GM23338 (cell line): ENCODE measurements at regions not wholly inside any gene's neighbourhood (a gene's known extent, or its start where the extent isn't known, plus 50 kb on each side); places are given as distances from the start of the nearest gene placed in this dataset.

ENCODE experiments used
- ATAC-seq: fragments of 200-7000 bp; cut with Tn5 transposase; 3 replicates; pipeline ENCODE4 v1.9.1; 2020
- DNase-seq: peaks from one replicate; pipeline ENCODE4 v3.0.0-alpha.2; 2015; ENCODE audit warnings: low spot score
- H2AFZ ChIP-seq: fragments of 200-600 bp; sonication (generic); 2 replicates; pipeline ENCODE4 v1.8.0; 2016; ENCODE audit warnings: antibody characterized with exemption, mild to moderate bottlenecking, moderate library complexity
- H3F3A ChIP-seq: fragments of 200-600 bp; sonication (generic); replicated peaks from 2 replicates; pipeline ENCODE4 v1.8.0; 2017; ENCODE audit warnings: antibody characterized with exemption, mixed run types, low read depth
- H3K27ac ChIP-seq: fragments of 200-600 bp; sonication (generic); 2 replicates; pipeline ENCODE4 v1.6.1; 2016; ENCODE audit warnings: low read depth
- H3K27me3 ChIP-seq: fragments of 200-600 bp; sonication (generic); 2 replicates; pipeline ENCODE4 v1.8.0; 2016; ENCODE audit warnings: mild to moderate bottlenecking, mixed run types, moderate library complexity; ENCODE audit not compliant: insufficient read depth
- H3K36me3 ChIP-seq: fragments of 200-600 bp; sonication (generic); 2 replicates; pipeline ENCODE4 v1.8.0; 2016; ENCODE audit warnings: mild to moderate bottlenecking; ENCODE audit not compliant: insufficient read depth
- H3K4me1 ChIP-seq: fragments of 200-600 bp; sonication (generic); 2 replicates; pipeline ENCODE4 v1.8.0; 2016; ENCODE audit warnings: mild to moderate bottlenecking, moderate library complexity; ENCODE audit not compliant: insufficient read depth
- H3K4me2 ChIP-seq: fragments of 200-600 bp; sonication (generic); 2 replicates; pipeline ENCODE4 v1.7.1; 2017; ENCODE audit warnings: mixed run types
- H3K4me3 ChIP-seq: fragments of 200-600 bp; sonication (generic); 2 replicates; pipeline ENCODE4 v1.6.1; 2016; ENCODE audit warnings: mixed run types
- H3K79me2 ChIP-seq: fragments of 200-600 bp; sonication (generic); replicated peaks from 2 replicates; pipeline ENCODE4 v1.8.0; 2017; ENCODE audit warnings: mild to moderate bottlenecking; ENCODE audit not compliant: insufficient read depth
- H3K9me2 ChIP-seq: fragments of 200-600 bp; sonication (generic); 2 replicates; pipeline ENCODE4 v1.8.0; 2017; ENCODE audit not compliant: insufficient read depth
- H4K20me1 ChIP-seq: fragments of 200-600 bp; sonication (generic); replicated peaks from 2 replicates; pipeline ENCODE4 v1.8.0; 2017; ENCODE audit warnings: mild to moderate bottlenecking; ENCODE audit not compliant: insufficient read depth
- H3K27ac Mint-ChIP-seq: 2 replicates; pipeline ENCODE4 v1.8.0; 2020; ENCODE audit warnings: inconsistent platforms, mild to moderate bottlenecking, moderate library complexity, mixed read lengths
- H3K27me3 Mint-ChIP-seq: 3 replicates; pipeline ENCODE4 v1.8.0; 2022; ENCODE audit warnings: low read depth, mild to moderate bottlenecking, moderate library complexity, mixed read lengths, inconsistent platforms; ENCODE audit not compliant: insufficient read depth, poor library complexity
- H3K36me3 Mint-ChIP-seq: 3 replicates; pipeline ENCODE4 v1.8.0; 2021; ENCODE audit warnings: low read depth, mild to moderate bottlenecking, inconsistent platforms, moderate library complexity, mixed read lengths
- H3K4me1 Mint-ChIP-seq: 3 replicates; pipeline ENCODE4 v1.8.0; 2020; ENCODE audit warnings: mild to moderate bottlenecking, inconsistent platforms, mixed read lengths
- H3K4me3 Mint-ChIP-seq: 3 replicates; pipeline ENCODE4 v1.8.0; 2021; ENCODE audit warnings: moderate library complexity, mild to moderate bottlenecking, inconsistent platforms, mixed read lengths
- H3K9me3 Mint-ChIP-seq: 3 replicates; pipeline ENCODE4 v1.8.0; 2020; ENCODE audit warnings: moderate library complexity, mild to moderate bottlenecking, inconsistent platforms, mixed read lengths
- EZH2phosphoT487 ChIP-seq: fragments of 200-600 bp; sonication (generic); IDR thresholded peaks from one replicate; pipeline ENCODE4 v1.8.1; 2018; ENCODE audit warnings: antibody characterized with exemption; ENCODE audit not compliant: unreplicated experiment
- JUNB ChIP-seq: IDR thresholded peaks from one replicate; pipeline ENCODE4 v1.6.1; 2016; ENCODE audit warnings: antibody characterized with exemption; ENCODE audit not compliant: unreplicated experiment
- NANOG ChIP-seq: IDR thresholded peaks from 2 replicates; pipeline ENCODE4 v1.6.1; 2016; ENCODE audit warnings: antibody characterized with exemption, borderline replicate concordance
- POLR2AphosphoS5 ChIP-seq: IDR thresholded peaks from 2 replicates; pipeline ENCODE4 v1.6.1; 2016; ENCODE audit warnings: antibody characterized with exemption, low read depth
- ZNF114 ChIP-seq: fragments of 250-450 bp; sonication (Bioruptor Pico); IDR thresholded peaks from 2 replicates; pipeline ENCODE4 v1.5.0; 2020; ENCODE audit warnings: mild to moderate bottlenecking, moderate library complexity
- ZNF331 ChIP-seq: fragments of 250-450 bp; sonication (Bioruptor Pico); IDR thresholded peaks from 2 replicates; pipeline ENCODE4 v1.5.0; 2020; ENCODE audit warnings: low read depth, mild to moderate bottlenecking, moderate library complexity
- TF ChIP-seq, protein P1 (sequence below): IDR thresholded peaks from one replicate; pipeline ENCODE4 v1.6.1; 2018; ENCODE audit warnings: antibody characterized with exemption; ENCODE audit not compliant: unreplicated experiment
- TF ChIP-seq, protein P2 (sequence below): IDR thresholded peaks from 2 replicates; pipeline ENCODE4 v1.6.1; 2016; ENCODE audit warnings: antibody characterized with exemption
- TF ChIP-seq, protein P3 (sequence below), 2 experiments: fragments of 200-600 bp in 1 of 2; sonication (generic) in 1 of 2; conservative IDR thresholded peaks; 2 replicates each; pipeline versions ENCODE4 v1.5.1 to v1.6.1; 2016 to 2017; ENCODE audit warnings: antibody characterized with exemption in 2 of 2, low read depth in 2 of 2, mild to moderate bottlenecking in 2 of 2, moderate library complexity in 1 of 2

DNA sequence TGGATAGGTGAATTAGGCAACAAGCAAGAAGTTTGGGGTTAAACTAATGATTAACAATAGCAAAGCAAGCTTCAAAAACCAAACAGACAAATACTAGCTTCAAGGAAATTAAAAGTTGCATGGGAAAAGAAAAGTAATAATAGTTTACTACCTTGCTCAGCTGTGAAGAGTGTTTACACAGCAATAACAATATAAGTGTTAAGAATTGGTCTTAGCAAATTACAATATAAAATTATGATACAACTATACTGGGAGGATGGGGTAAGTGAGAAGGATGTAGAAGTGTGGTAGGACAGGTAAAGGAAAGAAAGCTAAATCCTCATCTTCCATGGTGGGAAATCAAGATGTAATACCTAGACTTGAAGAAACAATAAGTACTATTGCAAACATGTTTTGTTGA lies 137.7 kb upstream of the MAFB start:
- Histone ChIP-seq H3K79me2 (no peaks in the 10 kb centered on the region), H3F3A (no peaks in the 10 kb centered on the region), H4K20me1 (no peaks in the 10 kb centered on the region), H3K9me2 (peaks cover 9% of the 10 kb centered on the region; the same call in 1 of the 2 replicates), H3K4me3 (no peak overlapping the region), H3K27me3 (no peaks in the 10 kb centered on the region), H2AFZ (no peak overlapping the region), H3K4me1 (no peaks in the 10 kb centered on the region), H3K27ac (no peak overlapping the region), H3K4me2 (no peak overlapping the region), H3K36me3 (no peaks in the 10 kb centered on the region)
- H3K4me3 Mint-ChIP-seq, result no peak overlapping the region
- no peaks in the 10 kb centered on the region for H3K27me3 Mint-ChIP-seq
- H3K36me3 Mint-ChIP-seq, result no peaks in the 10 kb centered on the region
- no peaks in the 10 kb centered on the region for H3K9me3 Mint-ChIP-seq
- H3K27ac Mint-ChIP-seq, result no peak overlapping the region
- no peak for DNase-seq
- TF ChIP-seq, protein P1, sequence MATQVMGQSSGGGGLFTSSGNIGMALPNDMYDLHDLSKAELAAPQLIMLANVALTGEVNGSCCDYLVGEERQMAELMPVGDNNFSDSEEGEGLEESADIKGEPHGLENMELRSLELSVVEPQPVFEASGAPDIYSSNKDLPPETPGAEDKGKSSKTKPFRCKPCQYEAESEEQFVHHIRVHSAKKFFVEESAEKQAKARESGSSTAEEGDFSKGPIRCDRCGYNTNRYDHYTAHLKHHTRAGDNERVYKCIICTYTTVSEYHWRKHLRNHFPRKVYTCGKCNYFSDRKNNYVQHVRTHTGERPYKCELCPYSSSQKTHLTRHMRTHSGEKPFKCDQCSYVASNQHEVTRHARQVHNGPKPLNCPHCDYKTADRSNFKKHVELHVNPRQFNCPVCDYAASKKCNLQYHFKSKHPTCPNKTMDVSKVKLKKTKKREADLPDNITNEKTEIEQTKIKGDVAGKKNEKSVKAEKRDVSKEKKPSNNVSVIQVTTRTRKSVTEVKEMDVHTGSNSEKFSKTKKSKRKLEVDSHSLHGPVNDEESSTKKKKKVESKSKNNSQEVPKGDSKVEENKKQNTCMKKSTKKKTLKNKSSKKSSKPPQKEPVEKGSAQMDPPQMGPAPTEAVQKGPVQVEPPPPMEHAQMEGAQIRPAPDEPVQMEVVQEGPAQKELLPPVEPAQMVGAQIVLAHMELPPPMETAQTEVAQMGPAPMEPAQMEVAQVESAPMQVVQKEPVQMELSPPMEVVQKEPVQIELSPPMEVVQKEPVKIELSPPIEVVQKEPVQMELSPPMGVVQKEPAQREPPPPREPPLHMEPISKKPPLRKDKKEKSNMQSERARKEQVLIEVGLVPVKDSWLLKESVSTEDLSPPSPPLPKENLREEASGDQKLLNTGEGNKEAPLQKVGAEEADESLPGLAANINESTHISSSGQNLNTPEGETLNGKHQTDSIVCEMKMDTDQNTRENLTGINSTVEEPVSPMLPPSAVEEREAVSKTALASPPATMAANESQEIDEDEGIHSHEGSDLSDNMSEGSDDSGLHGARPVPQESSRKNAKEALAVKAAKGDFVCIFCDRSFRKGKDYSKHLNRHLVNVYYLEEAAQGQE, result no peak
- TF ChIP-seq POLR2AphosphoS5 (no peak), ZNF114 (no peak), NANOG (no peak), EZH2phosphoT487 (no peak), ZNF331 (CRISPR knock-in tag) (no peak), JUNB (no peak)
- TF ChIP-seq, protein P2, sequence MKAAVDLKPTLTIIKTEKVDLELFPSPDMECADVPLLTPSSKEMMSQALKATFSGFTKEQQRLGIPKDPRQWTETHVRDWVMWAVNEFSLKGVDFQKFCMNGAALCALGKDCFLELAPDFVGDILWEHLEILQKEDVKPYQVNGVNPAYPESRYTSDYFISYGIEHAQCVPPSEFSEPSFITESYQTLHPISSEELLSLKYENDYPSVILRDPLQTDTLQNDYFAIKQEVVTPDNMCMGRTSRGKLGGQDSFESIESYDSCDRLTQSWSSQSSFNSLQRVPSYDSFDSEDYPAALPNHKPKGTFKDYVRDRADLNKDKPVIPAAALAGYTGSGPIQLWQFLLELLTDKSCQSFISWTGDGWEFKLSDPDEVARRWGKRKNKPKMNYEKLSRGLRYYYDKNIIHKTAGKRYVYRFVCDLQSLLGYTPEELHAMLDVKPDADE, result no peak
- TF ChIP-seq, protein P3, sequence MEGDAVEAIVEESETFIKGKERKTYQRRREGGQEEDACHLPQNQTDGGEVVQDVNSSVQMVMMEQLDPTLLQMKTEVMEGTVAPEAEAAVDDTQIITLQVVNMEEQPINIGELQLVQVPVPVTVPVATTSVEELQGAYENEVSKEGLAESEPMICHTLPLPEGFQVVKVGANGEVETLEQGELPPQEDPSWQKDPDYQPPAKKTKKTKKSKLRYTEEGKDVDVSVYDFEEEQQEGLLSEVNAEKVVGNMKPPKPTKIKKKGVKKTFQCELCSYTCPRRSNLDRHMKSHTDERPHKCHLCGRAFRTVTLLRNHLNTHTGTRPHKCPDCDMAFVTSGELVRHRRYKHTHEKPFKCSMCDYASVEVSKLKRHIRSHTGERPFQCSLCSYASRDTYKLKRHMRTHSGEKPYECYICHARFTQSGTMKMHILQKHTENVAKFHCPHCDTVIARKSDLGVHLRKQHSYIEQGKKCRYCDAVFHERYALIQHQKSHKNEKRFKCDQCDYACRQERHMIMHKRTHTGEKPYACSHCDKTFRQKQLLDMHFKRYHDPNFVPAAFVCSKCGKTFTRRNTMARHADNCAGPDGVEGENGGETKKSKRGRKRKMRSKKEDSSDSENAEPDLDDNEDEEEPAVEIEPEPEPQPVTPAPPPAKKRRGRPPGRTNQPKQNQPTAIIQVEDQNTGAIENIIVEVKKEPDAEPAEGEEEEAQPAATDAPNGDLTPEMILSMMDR (conservative IDR thresholded peaks at IDR 0.05; ENCODE audit: low read depth in 2 of 2), result no peak
- H3K4me1 Mint-ChIP-seq, result no peaks in the 10 kb centered on the region
- no peak for ATAC-seq

DNA sequence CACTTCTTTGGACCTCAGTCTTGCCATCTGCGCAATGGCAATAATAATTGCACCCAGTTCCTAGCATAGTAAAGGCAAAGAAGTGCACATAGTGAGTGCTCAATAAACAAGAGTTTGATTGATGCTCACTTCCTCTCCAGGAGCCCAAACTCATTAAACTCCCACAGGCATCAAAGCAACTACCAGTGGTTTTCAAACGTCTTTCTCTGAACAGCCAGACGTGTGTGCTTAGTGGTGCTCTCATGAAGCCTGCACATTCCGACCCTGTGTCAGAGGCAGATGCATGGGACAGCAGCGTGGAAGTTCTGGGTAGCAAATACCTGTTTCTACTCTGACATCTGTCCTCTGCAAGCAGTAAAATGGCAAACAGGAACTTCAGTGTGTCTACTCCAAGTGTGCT lies 146.3 kb upstream of the MAFB start:
- H3K9me3 Mint-ChIP-seq, result peaks cover 15% of the 10 kb centered on the region

More for the DNA sequence above, 146.3 kb upstream of the MAFB start:
- ATAC-seq (no peak), DNase-seq (no peak)
- no peak overlapping the region for H3K27ac Mint-ChIP-seq
- H3K36me3 ChIP-seq, result no peaks in the 10 kb centered on the region
- H3K4me3 Mint-ChIP-seq, result no peak overlapping the region
- H3K9me2 ChIP-seq, result peaks cover 4% of the 10 kb centered on the region; the same call in 1 of the 2 replicates
- no peak overlapping the region for H3K27ac ChIP-seq
- no peak overlapping the region for H3K4me2 ChIP-seq
- no peaks in the 10 kb centered on the region for H3K79me2 ChIP-seq
- no peaks in the 10 kb centered on the region for H4K20me1 ChIP-seq
- no peak overlapping the region for H3K4me3 ChIP-seq
- H3K27me3 ChIP-seq, result no peaks in the 10 kb centered on the region
- H3K27me3 Mint-ChIP-seq, result no peaks in the 10 kb centered on the region
- no peaks in the 10 kb centered on the region; the same call in 1 of the 3 replicates for H3K36me3 Mint-ChIP-seq
- no peak for TF ChIP-seq ZNF331 (CRISPR knock-in tag)
- TF ChIP-seq JUNB, result no peak
- no peaks in the 10 kb centered on the region for H3K4me1 Mint-ChIP-seq
- H2AFZ ChIP-seq, result no peak overlapping the region
- H3K4me1 ChIP-seq, result no peaks in the 10 kb centered on the region
- no peaks in the 10 kb centered on the region for H3F3A ChIP-seq
